PC-9 (cell line): ENCODE measurements at regions not wholly inside any gene's neighbourhood (a gene's known extent, or its start where the extent isn't known, plus 50 kb on each side); places are given as distances from the start of the nearest gene placed in this dataset.

ENCODE experiments used
- CTCF ChIP-seq: fragments of 200-600 bp; sonication (generic); conservative IDR thresholded peaks from 2 replicates; pipeline ENCODE4 v1.6.1; 2017; ENCODE audit warnings: mixed run types, antibody characterized with exemption, mild to moderate bottlenecking, moderate library complexity
- EZH2 ChIP-seq: fragments of 200-600 bp; sonication (generic); IDR thresholded peaks from 2 replicates; pipeline ENCODE4 v1.8.0; 2017; ENCODE audit warnings: antibody characterized with exemption, low read depth

GRCh38 chr5:75909223-75909622 is 174.0 kb upstream of the SV2C start:
- TF ChIP-seq CTCF (no peak), EZH2 (no peak)
